ENCODE measurements at regions not wholly inside any gene's neighbourhood (a gene's known extent, or its start where the extent isn't known, plus 50 kb on each side); places are given as distances from the start of the nearest gene placed in this dataset.
"Not testable (repeated sequence)": the region's sequence is repeated elsewhere in the genome, so short reads cannot be mapped to it uniquely, and the experiment has no call there.

GRCh38 chr5:152178350-152178699 is 226.8 kb downstream of the NMUR2 start:
- DNase-seq (ENCODE audit: low read depth), result no peak
- H3K4me3 ChIP-seq (ENCODE audit: control insufficient read depth, low read depth, low read length), result no peak overlapping the region
- no peak for TF ChIP-seq CTCF (conservative IDR thresholded peaks at IDR 0.05; ENCODE audit: control insufficient read depth, insufficient read depth, low read depth, low read length)

- TF ChIP-seq CTCF (conservative IDR thresholded peaks at IDR 0.05; ENCODE audit: control insufficient read depth, insufficient read depth, low read depth, low read length), result no peak
- DNase-seq (ENCODE audit: low read depth), result no peak
- no peak overlapping the region for H3K4me3 ChIP-seq (ENCODE audit: control insufficient read depth, low read depth, low read length)
Observed at GRCh38 chr5:152177626-152178349, 227.3 kb downstream of the NMUR2 start.

- no peak overlapping the region for H3K4me3 ChIP-seq (ENCODE audit: control insufficient read depth, low read depth, low read length)
- TF ChIP-seq CTCF (conservative IDR thresholded peaks at IDR 0.05; ENCODE audit: control insufficient read depth, insufficient read depth, low read depth, low read length), result no peak
- no peak for DNase-seq (ENCODE audit: low read depth)
Observed at GRCh38 chr5:152171888-152172287, 233.2 kb downstream of the NMUR2 start.

GRCh38 chr5:152170350-152170749 is 234.7 kb downstream of the NMUR2 start:
- TF ChIP-seq CTCF (conservative IDR thresholded peaks at IDR 0.05; ENCODE audit: control insufficient read depth, insufficient read depth, low read depth, low read length), result no peak
- no peak overlapping the region for H3K4me3 ChIP-seq (ENCODE audit: control insufficient read depth, low read depth, low read length)
- DNase-seq (ENCODE audit: low read depth), result no peak

GRCh38 chr5:152164860-152165259 is 240.2 kb upstream of the GLRA1 start:
- no peak for DNase-seq (ENCODE audit: low read depth)
- H3K4me3 ChIP-seq (ENCODE audit: control insufficient read depth, low read depth, low read length), result no peak overlapping the region
- TF ChIP-seq CTCF (conservative IDR thresholded peaks at IDR 0.05; ENCODE audit: control insufficient read depth, insufficient read depth, low read depth, low read length), result no peak

GRCh38 chr5:152159894-152160293 is 235.2 kb upstream of the GLRA1 start:
- H3K4me3 ChIP-seq (ENCODE audit: control insufficient read depth, low read depth, low read length); DNase-seq (ENCODE audit: low read depth): not testable (repeated sequence)

GRCh38 chr5:152154452-152154851 is 229.8 kb upstream of the GLRA1 start:
- not testable (repeated sequence) for H3K4me3 ChIP-seq (ENCODE audit: control insufficient read depth, low read depth, low read length); DNase-seq (ENCODE audit: low read depth)

GRCh38 chr5:152151940-152152339 is 227.3 kb upstream of the GLRA1 start:
- no peak for DNase-seq (ENCODE audit: low read depth)
- TF ChIP-seq CTCF (conservative IDR thresholded peaks at IDR 0.05; ENCODE audit: control insufficient read depth, insufficient read depth, low read depth, low read length), result no peak
- H3K4me3 ChIP-seq (ENCODE audit: control insufficient read depth, low read depth, low read length), result no peak overlapping the region

Measured in fibroblast of mammary gland (primary cell).